ENCODE measurements at regions not wholly inside any gene's neighbourhood (a gene's known extent, or its start where the extent isn't known, plus 50 kb on each side); places are given as distances from the start of the nearest gene placed in this dataset.
A peak's percentile ranks its signal among the peaks of the same experiment; 100 is the strongest.

GRCh38 chr6:14804001-14804784 is 441.7 kb upstream of the JARID2 start (continued):
- TF ChIP-seq E2F1 (CRISPR knock-in tag; IDR thresholded peaks at IDR 0.05) (no peak), E2F5 (CRISPR knock-in tag; IDR thresholded peaks at IDR 0.05) (0 out of 2 replicates have a peak, but pooled peaks have one; percentile 65), MAX (CRISPR knock-in tag; IDR thresholded peaks at IDR 0.05) (peak; percentile 80; the same call in 1 of the 2 replicates), ZNF232 (CRISPR knock-in tag; IDR thresholded peaks at IDR 0.05) (0 out of 2 replicates have a peak, but pooled peaks have one; percentile 37)

GRCh38 chr6:14804785-14805210 is 441.1 kb upstream of the JARID2 start:
- TF ChIP-seq ARID4B (CRISPR knock-in tag; IDR thresholded peaks at IDR 0.05; ENCODE audit: borderline replicate concordance) (no peak), ZSCAN18 (CRISPR knock-in tag; IDR thresholded peaks at IDR 0.05) (no peak), FOXP1 (CRISPR knock-in tag; IDR thresholded peaks at IDR 0.05; ENCODE audit: borderline replicate concordance) (no peak)
- ChIA-PET POLR2A (interaction anchor here (0.8 kb wide), 1 partner anchor 12 kb away, joined by 3 read pairs; no protein-coding TSS in a partner anchor), CTCF (no interaction called here)
- DNase-seq (ENCODE audit: low spot score) (no peak), ATAC-seq (no peak)
- Mint-ChIP-seq H3K36me3 (peaks cover 34% of the 10 kb centered on the region), H3K4me1 (peaks cover 26% of the 10 kb centered on the region), H3K27ac (no peak overlapping the region), H3K9me3 (peaks cover 28% of the 10 kb centered on the region), H3K4me3 (no peak overlapping the region), H3K27me3 (ENCODE audit: low read depth) (peaks cover 19% of the 10 kb centered on the region)

- CTCF ChIA-PET = no interaction called here
- H3K27ac Mint-ChIP-seq = no peak overlapping the region
- H3K9me3 Mint-ChIP-seq = peaks cover 22% of the 10 kb centered on the region
- POLR2A ChIA-PET = no interaction called here
- H3K4me1 Mint-ChIP-seq = peaks cover 22% of the 10 kb centered on the region
- ATAC-seq (no peak), DNase-seq (ENCODE audit: low spot score) (no peak)
- H3K36me3 Mint-ChIP-seq = peaks cover 28% of the 10 kb centered on the region
- peaks cover 19% of the 10 kb centered on the region for H3K27me3 Mint-ChIP-seq (ENCODE audit: low read depth)
- TF ChIP-seq OVOL2 (CRISPR knock-in tag; IDR thresholded peaks at IDR 0.05; ENCODE audit: borderline replicate concordance) = no peak
- TF ChIP-seq EMX1 (CRISPR knock-in tag; IDR thresholded peaks at IDR 0.05) = no peak
- no peak for TF ChIP-seq HMGA2 (CRISPR knock-in tag; IDR thresholded peaks at IDR 0.05)
- no peak for TF ChIP-seq USF1 (CRISPR knock-in tag; IDR thresholded peaks at IDR 0.05)
- TF ChIP-seq SMAD4 (CRISPR knock-in tag; IDR thresholded peaks at IDR 0.05) = no peak
- H3K4me3 Mint-ChIP-seq = no peak overlapping the region
Observed at GRCh38 chr6:14806101-14806500, 439.8 kb upstream of the JARID2 start.
